ENCODE measurements at regions not wholly inside any gene's neighbourhood (a gene's known extent, or its start where the extent isn't known, plus 50 kb on each side); places are given as distances from the start of the nearest gene placed in this dataset.

- TF ChIP-seq ZFP30 (CRISPR knock-in tag; IDR thresholded peaks at IDR 0.05) (no peak), ZC3H10 (CRISPR knock-in tag; IDR thresholded peaks at IDR 0.05) (no peak), PATZ1 (CRISPR knock-in tag; IDR thresholded peaks at IDR 0.05; ENCODE audit: borderline replicate concordance) (no peak), ZNF8 (CRISPR knock-in tag; IDR thresholded peaks at IDR 0.05) (no peak), ZFP3 (CRISPR knock-in tag; IDR thresholded peaks at IDR 0.05) (no peak), BACH2 (CRISPR knock-in tag; IDR thresholded peaks at IDR 0.05; ENCODE audit: borderline replicate concordance) (no peak), RARB (CRISPR knock-in tag; IDR thresholded peaks at IDR 0.05) (no peak), SNAI2 (CRISPR knock-in tag; IDR thresholded peaks at IDR 0.05) (no peak), TOX (CRISPR knock-in tag; IDR thresholded peaks at IDR 0.05; ENCODE audit: borderline replicate concordance) (no peak), CREB5 (CRISPR knock-in tag; IDR thresholded peaks at IDR 0.05; ENCODE audit: low read depth) (no peak), ESRRG (CRISPR knock-in tag; IDR thresholded peaks at IDR 0.05) (no peak), TSHZ2 (CRISPR knock-in tag; IDR thresholded peaks at IDR 0.05) (no peak), ARNTL (CRISPR knock-in tag; IDR thresholded peaks at IDR 0.05; ENCODE audit: borderline replicate concordance, low read depth) (no peak), CSDC2 (CRISPR knock-in tag; IDR thresholded peaks at IDR 0.05) (no peak)
Measured at GRCh38 chr2:126834006-126834659, 64.6 kb upstream of the TEX51 start.
